K562 (cell line): ENCODE measurements at regions not wholly inside any gene's neighbourhood (a gene's known extent, or its start where the extent isn't known, plus 50 kb on each side); places are given as distances from the start of the nearest gene placed in this dataset.

ENCODE experiments used
- ATAC-seq: fragments of 200-7000 bp; cut with Tn5 transposase; 3 replicates; pipeline ENCODE4 v1.9.1; 2020; ENCODE audit warnings: moderate library complexity
- BruUV-seq: library from RNA; stranded (reverse); fragments of 400-500 nt; replicated peaks from 2 replicates; lab custom pipeline; 2021; lab: Mats Ljungman, UMichigan
- CTCF ChIA-PET: fragments of 300-600 bp; formaldehyde crosslinking; extraction: SDS; loops from one replicate; lab custom pipeline; 2021; ENCODE audit warnings: low intra/inter-chr PET ratio; lab: Yijun Ruan, JAX
- POLR2A ChIA-PET: fragments of 300-600, 350-650 bp; sonication (Branson Sonifier 250); formaldehyde crosslinking; extraction: SDS; loops from one replicate; lab custom pipeline; 2021; ENCODE audit warnings: antibody characterized with exemption, inconsistent platforms; lab: Yijun Ruan, JAX
- DNase-seq, 4 experiments: peaks; one replicate each; pipeline versions ENCODE4 v3.0.0 to v3.0.0-alpha.2; 2011 to 2018; ENCODE audit warnings: low spot score in 3 of 4, mixed read lengths in 3 of 4; ENCODE audit errors: extremely low read depth in 1 of 4
- FAIRE-seq: peaks from 2 replicates; lab custom pipeline; 2011; peaks lifted over from hg19 to GRCh38; lab: Jason Lieb, UNC
- H2AFZ ChIP-seq: 2 replicates; pipeline ENCODE4 v1.6.0; 2011; ENCODE audit warnings: low read depth, low read length, control low read depth, inconsistent platforms
- H3K27ac ChIP-seq: fragments of 200-600 bp; 3 replicates; pipeline ENCODE4 v1.8.0; 2011; ENCODE audit warnings: low read depth, mild to moderate bottlenecking, control low read depth, inconsistent platforms, low read length, moderate library complexity, mixed read lengths; ENCODE audit errors: extremely low read depth
- H3K27me3 ChIP-seq, 2 experiments: fragments of 300-600 bp in 1 of 2; 2 replicates in 1 of 2; 3 replicates in 1 of 2; pipeline versions ENCODE4 v1.6.0 to v1.8.0; 2011; ENCODE audit warnings: inconsistent platforms in 2 of 2, low read length in 2 of 2, mild to moderate bottlenecking in 1 of 2, mixed read lengths in 1 of 2, moderate library complexity in 1 of 2; ENCODE audit not compliant: control insufficient read depth in 2 of 2, insufficient read depth in 2 of 2
- H3K36me3 ChIP-seq: fragments of 300-600 bp; 3 replicates; pipeline ENCODE4 v1.8.0; 2011; ENCODE audit warnings: mild to moderate bottlenecking, low read length, inconsistent platforms; ENCODE audit not compliant: control insufficient read depth, insufficient read depth
- H3K4me1 ChIP-seq, 2 experiments: fragments of 200-600 bp in 1 of 2; replicated peaks in 1 of 2; 2 replicates in 1 of 2; 3 replicates in 1 of 2; pipeline versions ENCODE4 v1.5.1 to v1.8.0; 2011; ENCODE audit warnings: inconsistent platforms in 2 of 2, low read length in 2 of 2, mild to moderate bottlenecking in 1 of 2, mixed read lengths in 1 of 2, moderate library complexity in 1 of 2; ENCODE audit not compliant: control insufficient read depth in 2 of 2, insufficient read depth in 2 of 2
- H3K4me2 ChIP-seq: 2 replicates; pipeline ENCODE4 v1.6.1; 2011; ENCODE audit warnings: low read length, control low read depth, inconsistent platforms, mixed read lengths; ENCODE audit not compliant: insufficient read depth
- H3K4me3 ChIP-seq: fragments of 200-600 bp; sonication (generic), shearing (Covaris generic); 2 replicates; pipeline ENCODE4 v1.5.1; 2016; ENCODE audit warnings: control low read depth, inconsistent platforms
- H3K79me2 ChIP-seq: fragments of 200-600 bp; 3 replicates; pipeline ENCODE4 v1.8.0; 2011; ENCODE audit warnings: low read length, inconsistent platforms; ENCODE audit not compliant: control insufficient read depth, insufficient read depth
- H3K9ac ChIP-seq, 2 experiments: 2 replicates each; pipeline versions ENCODE4 v1.6.0 to v1.6.1; 2011; ENCODE audit warnings: low read depth in 2 of 2, low read length in 2 of 2, control low read depth in 1 of 2, inconsistent platforms in 1 of 2, mild to moderate bottlenecking in 1 of 2, mixed read lengths in 1 of 2; ENCODE audit not compliant: insufficient read depth in 1 of 2
- H3K9me1 ChIP-seq: one replicate; pipeline ENCODE4 v1.6.0; 2011; ENCODE audit warnings: inconsistent platforms, mild to moderate bottlenecking, low read length, moderate library complexity; ENCODE audit not compliant: control insufficient read depth, insufficient read depth
- H3K9me3 ChIP-seq: replicated peaks from 2 replicates; pipeline ENCODE4 v1.5.1; 2011; ENCODE audit warnings: low read depth, low read length, inconsistent platforms; ENCODE audit not compliant: control insufficient read depth, insufficient read depth
- H4K20me1 ChIP-seq: replicated peaks from 2 replicates; pipeline ENCODE4 v1.6.1; 2011; ENCODE audit warnings: low read length, inconsistent platforms, mixed read lengths; ENCODE audit not compliant: control insufficient read depth, insufficient read depth
- CBX3 ChIP-seq, 2 experiments: IDR thresholded peaks; 1 replicate in 1 of 2; 2 replicates in 1 of 2; pipeline ENCODE4 v1.6.1; 2012; ENCODE audit warnings: inconsistent platforms in 2 of 2, low read length in 2 of 2, borderline replicate concordance in 1 of 2, control low read depth in 1 of 2
- DMBX1 ChIP-seq: fragments of 250-450 bp; sonication (Bioruptor Pico); IDR thresholded peaks from 2 replicates; pipeline ENCODE4 v1.8.0; 2022; ENCODE audit warnings: inconsistent platforms, mild to moderate bottlenecking, moderate library complexity, borderline replicate concordance
- FUS ChIP-seq: fragments of 200-400 bp; formaldehyde crosslinking; optimal IDR thresholded peaks from 2 replicates; pipeline ENCODE3; 2017; ENCODE audit warnings: low read depth, low read length
- HNRNPUL1 ChIP-seq: fragments of 200-400 bp; formaldehyde crosslinking; IDR thresholded peaks from 2 replicates; pipeline ENCODE4 v1.6.1; 2017; ENCODE audit warnings: low read length
- KAT2B ChIP-seq: IDR thresholded peaks from one replicate; pipeline ENCODE4 v1.6.1; 2012; ENCODE audit warnings: low read depth, mild to moderate bottlenecking, control low read depth, inconsistent platforms, low read length, moderate library complexity
- NFRKB ChIP-seq: fragments of 450-650 bp; IDR thresholded peaks from 2 replicates; pipeline ENCODE4 v1.6.1; 2016; ENCODE audit warnings: low read depth
- SMARCB1 ChIP-seq: IDR thresholded peaks from 2 replicates; pipeline ENCODE4 v1.6.1; 2011; ENCODE audit warnings: improper control_type of control experiment, low read depth; ENCODE audit not compliant: insufficient read length
- ZNF668 ChIP-seq: fragments of 250-450 bp; sonication (Bioruptor Pico); IDR thresholded peaks from 2 replicates; pipeline ENCODE4 v1.8.0; 2022; ENCODE audit warnings: mild to moderate bottlenecking, inconsistent platforms
- WGBS: fragments of 100-300 bp; shearing (Covaris generic); methylation state at CpG from one replicate; pipeline ENCODE4 v1.1.6; 2016; ENCODE audit warnings: low coverage, mixed read lengths; ENCODE audit not compliant: insufficient coverage; ENCODE audit errors: missing lambda C conversion rate; 5-methylcytosine and 5-hydroxymethylcytosine counted together
- in situ Hi-C: fragments of 300-500 bp; cut with MboI; formaldehyde crosslinking; loops from 4 replicates; pipeline ENCODE4 v1.15.0; 2018; ENCODE audit warnings: inconsistent platforms, mixed read lengths
- intact Hi-C: fragments of 100-400 bp; cut with micrococcal nuclease; formaldehyde crosslinking; loops from 2 replicates; pipeline ENCODE4 v1.14.2; 2022
- TF ChIP-seq, protein P1 (sequence below): fragments of 250-450 bp; sonication (Bioruptor Pico); IDR thresholded peaks from 2 replicates; pipeline ENCODE4 v1.4.0; 2020; ENCODE audit warnings: borderline replicate concordance
- TF ChIP-seq, protein P2 (sequence below), 2 experiments: fragments of 450-650 bp; IDR thresholded peaks; 2 replicates each; pipeline ENCODE4 v1.6.1; 2018; ENCODE audit warnings: mild to moderate bottlenecking in 2 of 2, low read depth in 1 of 2; ENCODE audit not compliant: partially characterized antibody in 2 of 2
- TF ChIP-seq, protein P3 (sequence below): fragments of 250-450 bp; sonication (Bioruptor Pico); IDR thresholded peaks from 2 replicates; pipeline ENCODE4 v1.4.0; 2020

- no TSS peak for BruUV-seq
- DNase-seq (no peak), FAIRE-seq (no peak), ATAC-seq (no peak)
- H3K4me3 ChIP-seq = no peak overlapping the region
- no peaks in the 10 kb centered on the region for H3K36me3 ChIP-seq
- CTCF ChIA-PET = no interaction called here
- peaks cover 13% of the 10 kb centered on the region for H3K9me3 ChIP-seq
- no peak overlapping the region for H3K9ac ChIP-seq
- in situ Hi-C loops = no loop called here
- no peaks in the 10 kb centered on the region for H3K79me2 ChIP-seq
- WGBS = 88% methylated on average over 25 of the region's 25 CpGs
- no peaks in the 10 kb centered on the region for H4K20me1 ChIP-seq
- POLR2A ChIA-PET = interaction anchor here (1.0 kb wide), 1 partner anchor 11 kb away, joined by 4 read pairs; no protein-coding TSS in a partner anchor
- H3K27ac ChIP-seq = no peak overlapping the region
- intact Hi-C loops = no loop called here
- no peaks in the 10 kb centered on the region for H3K27me3 ChIP-seq
- H3K9me1 ChIP-seq = no peaks in the 10 kb centered on the region
- H3K4me2 ChIP-seq = no peak overlapping the region
- peaks cover 3 to 32% of the 10 kb centered on the region in 2 experiments; a peak in 3 of 5 replicates for H3K4me1 ChIP-seq
- H2AFZ ChIP-seq = no peak overlapping the region
- TF ChIP-seq KAT2B (no peak), HNRNPUL1 (no peak), DMBX1 (no peak), ZNF668 (CRISPR knock-in tag) (no peak), SMARCB1 (no peak), CBX3 (IDR thresholded peaks at IDR 0.05; ENCODE audit: borderline replicate concordance in 1 of 2, low read length in 2 of 2) (no peak), FUS (no peak), NFRKB (no peak)
- TF ChIP-seq, protein P1, sequence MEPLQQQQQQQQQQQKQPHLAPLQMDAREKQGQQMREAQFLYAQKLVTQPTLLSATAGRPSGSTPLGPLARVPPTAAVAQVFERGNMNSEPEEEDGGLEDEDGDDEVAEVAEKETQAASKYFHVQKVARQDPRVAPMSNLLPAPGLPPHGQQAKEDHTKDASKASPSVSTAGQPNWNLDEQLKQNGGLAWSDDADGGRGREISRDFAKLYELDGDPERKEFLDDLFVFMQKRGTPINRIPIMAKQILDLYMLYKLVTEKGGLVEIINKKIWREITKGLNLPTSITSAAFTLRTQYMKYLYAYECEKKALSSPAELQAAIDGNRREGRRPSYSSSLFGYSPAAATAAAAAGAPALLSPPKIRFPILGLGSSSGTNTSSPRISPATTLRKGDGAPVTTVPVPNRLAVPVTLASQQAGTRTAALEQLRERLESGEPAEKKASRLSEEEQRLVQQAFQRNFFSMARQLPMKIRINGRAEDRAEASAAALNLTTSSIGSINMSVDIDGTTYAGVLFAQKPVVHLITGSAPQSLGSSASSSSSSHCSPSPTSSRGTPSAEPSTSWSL (CRISPR knock-in tag) = no peak
- TF ChIP-seq, protein P2, sequence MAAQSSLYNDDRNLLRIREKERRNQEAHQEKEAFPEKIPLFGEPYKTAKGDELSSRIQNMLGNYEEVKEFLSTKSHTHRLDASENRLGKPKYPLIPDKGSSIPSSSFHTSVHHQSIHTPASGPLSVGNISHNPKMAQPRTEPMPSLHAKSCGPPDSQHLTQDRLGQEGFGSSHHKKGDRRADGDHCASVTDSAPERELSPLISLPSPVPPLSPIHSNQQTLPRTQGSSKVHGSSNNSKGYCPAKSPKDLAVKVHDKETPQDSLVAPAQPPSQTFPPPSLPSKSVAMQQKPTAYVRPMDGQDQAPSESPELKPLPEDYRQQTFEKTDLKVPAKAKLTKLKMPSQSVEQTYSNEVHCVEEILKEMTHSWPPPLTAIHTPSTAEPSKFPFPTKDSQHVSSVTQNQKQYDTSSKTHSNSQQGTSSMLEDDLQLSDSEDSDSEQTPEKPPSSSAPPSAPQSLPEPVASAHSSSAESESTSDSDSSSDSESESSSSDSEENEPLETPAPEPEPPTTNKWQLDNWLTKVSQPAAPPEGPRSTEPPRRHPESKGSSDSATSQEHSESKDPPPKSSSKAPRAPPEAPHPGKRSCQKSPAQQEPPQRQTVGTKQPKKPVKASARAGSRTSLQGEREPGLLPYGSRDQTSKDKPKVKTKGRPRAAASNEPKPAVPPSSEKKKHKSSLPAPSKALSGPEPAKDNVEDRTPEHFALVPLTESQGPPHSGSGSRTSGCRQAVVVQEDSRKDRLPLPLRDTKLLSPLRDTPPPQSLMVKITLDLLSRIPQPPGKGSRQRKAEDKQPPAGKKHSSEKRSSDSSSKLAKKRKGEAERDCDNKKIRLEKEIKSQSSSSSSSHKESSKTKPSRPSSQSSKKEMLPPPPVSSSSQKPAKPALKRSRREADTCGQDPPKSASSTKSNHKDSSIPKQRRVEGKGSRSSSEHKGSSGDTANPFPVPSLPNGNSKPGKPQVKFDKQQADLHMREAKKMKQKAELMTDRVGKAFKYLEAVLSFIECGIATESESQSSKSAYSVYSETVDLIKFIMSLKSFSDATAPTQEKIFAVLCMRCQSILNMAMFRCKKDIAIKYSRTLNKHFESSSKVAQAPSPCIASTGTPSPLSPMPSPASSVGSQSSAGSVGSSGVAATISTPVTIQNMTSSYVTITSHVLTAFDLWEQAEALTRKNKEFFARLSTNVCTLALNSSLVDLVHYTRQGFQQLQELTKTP (IDR thresholded peaks at IDR 0.05; ENCODE audit: low read depth in 1 of 2, partially characterized antibody in 2 of 2) = no peak
- TF ChIP-seq, protein P3, sequence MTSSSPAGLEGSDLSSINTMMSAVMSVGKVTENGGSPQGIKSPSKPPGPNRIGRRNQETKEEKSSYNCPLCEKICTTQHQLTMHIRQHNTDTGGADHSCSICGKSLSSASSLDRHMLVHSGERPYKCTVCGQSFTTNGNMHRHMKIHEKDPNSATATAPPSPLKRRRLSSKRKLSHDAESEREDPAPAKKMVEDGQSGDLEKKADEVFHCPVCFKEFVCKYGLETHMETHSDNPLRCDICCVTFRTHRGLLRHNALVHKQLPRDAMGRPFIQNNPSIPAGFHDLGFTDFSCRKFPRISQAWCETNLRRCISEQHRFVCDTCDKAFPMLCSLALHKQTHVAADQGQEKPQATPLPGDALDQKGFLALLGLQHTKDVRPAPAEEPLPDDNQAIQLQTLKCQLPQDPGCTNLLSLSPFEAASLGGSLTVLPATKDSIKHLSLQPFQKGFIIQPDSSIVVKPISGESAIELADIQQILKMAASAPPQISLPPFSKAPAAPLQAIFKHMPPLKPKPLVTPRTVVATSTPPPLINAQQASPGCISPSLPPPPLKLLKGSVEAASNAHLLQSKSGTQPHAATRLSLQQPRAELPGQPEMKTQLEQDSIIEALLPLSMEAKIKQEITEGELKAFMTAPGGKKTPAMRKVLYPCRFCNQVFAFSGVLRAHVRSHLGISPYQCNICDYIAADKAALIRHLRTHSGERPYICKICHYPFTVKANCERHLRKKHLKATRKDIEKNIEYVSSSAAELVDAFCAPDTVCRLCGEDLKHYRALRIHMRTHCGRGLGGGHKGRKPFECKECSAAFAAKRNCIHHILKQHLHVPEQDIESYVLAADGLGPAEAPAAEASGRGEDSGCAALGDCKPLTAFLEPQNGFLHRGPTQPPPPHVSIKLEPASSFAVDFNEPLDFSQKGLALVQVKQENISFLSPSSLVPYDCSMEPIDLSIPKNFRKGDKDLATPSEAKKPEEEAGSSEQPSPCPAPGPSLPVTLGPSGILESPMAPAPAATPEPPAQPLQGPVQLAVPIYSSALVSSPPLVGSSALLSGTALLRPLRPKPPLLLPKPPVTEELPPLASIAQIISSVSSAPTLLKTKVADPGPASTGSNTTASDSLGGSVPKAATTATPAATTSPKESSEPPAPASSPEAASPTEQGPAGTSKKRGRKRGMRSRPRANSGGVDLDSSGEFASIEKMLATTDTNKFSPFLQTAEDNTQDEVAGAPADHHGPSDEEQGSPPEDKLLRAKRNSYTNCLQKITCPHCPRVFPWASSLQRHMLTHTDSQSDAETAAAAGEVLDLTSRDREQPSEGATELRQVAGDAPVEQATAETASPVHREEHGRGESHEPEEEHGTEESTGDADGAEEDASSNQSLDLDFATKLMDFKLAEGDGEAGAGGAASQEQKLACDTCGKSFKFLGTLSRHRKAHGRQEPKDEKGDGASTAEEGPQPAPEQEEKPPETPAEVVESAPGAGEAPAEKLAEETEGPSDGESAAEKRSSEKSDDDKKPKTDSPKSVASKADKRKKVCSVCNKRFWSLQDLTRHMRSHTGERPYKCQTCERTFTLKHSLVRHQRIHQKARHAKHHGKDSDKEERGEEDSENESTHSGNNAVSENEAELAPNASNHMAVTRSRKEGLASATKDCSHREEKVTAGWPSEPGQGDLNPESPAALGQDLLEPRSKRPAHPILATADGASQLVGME (CRISPR knock-in tag) = no peak
Observed at GRCh38 chr16:85412911-85413520, 200.1 kb upstream of the GSE1 start.
